H9 (cell line): ENCODE measurements at regions not wholly inside any gene's neighbourhood (a gene's known extent, or its start where the extent isn't known, plus 50 kb on each side); places are given as distances from the start of the nearest gene placed in this dataset.
A peak's percentile ranks its signal among the peaks of the same experiment; 100 is the strongest.

ENCODE experiments used
- DNase-seq: peaks from one replicate; pipeline ENCODE4 v3.0.0-alpha.2; 2017
- H2AFZ ChIP-seq: one replicate; pipeline ENCODE4 v1.6.1; 2013; ENCODE audit warnings: mild to moderate bottlenecking, low read length, control low read depth, moderate library complexity
- H2AK5ac ChIP-seq: 2 replicates; pipeline ENCODE4 v1.6.1; 2013; ENCODE audit warnings: low read length, control low read depth, mixed read lengths; ENCODE audit not compliant: insufficient read length
- H2BK120ac ChIP-seq: one replicate; pipeline ENCODE4 v1.6.1; 2013; ENCODE audit warnings: low read depth, mild to moderate bottlenecking, low read length, control low read depth, inconsistent platforms; ENCODE audit not compliant: poor library complexity, severe bottlenecking
- H2BK12ac ChIP-seq: 2 replicates; pipeline ENCODE4 v1.6.1; 2013; ENCODE audit warnings: low read length, control low read depth, mixed read lengths, low read depth; ENCODE audit not compliant: insufficient read length
- H2BK15ac ChIP-seq: 2 replicates; pipeline ENCODE4 v1.6.1; 2013; ENCODE audit warnings: low read depth, low read length, control low read depth
- H2BK20ac ChIP-seq: one replicate; pipeline ENCODE4 v1.6.1; 2013; ENCODE audit warnings: low read depth, mild to moderate bottlenecking, low read length, control low read depth, inconsistent platforms; ENCODE audit not compliant: poor library complexity, severe bottlenecking
- H2BK5ac ChIP-seq: 2 replicates; pipeline ENCODE4 v1.6.1; 2013; ENCODE audit warnings: low read length, control low read depth, mixed read lengths; ENCODE audit not compliant: insufficient read length
- H3K14ac ChIP-seq: 2 replicates; pipeline ENCODE4 v1.6.1; 2013; ENCODE audit warnings: low read length, control low read depth; ENCODE audit not compliant: insufficient read depth
- H3K18ac ChIP-seq: 2 replicates; pipeline ENCODE4 v1.6.1; 2013; ENCODE audit warnings: low read depth, mild to moderate bottlenecking, mixed read lengths, low read length, control low read depth; ENCODE audit not compliant: insufficient read length
- H3K23ac ChIP-seq: 2 replicates; pipeline ENCODE4 v1.6.1; 2013; ENCODE audit warnings: low read length, control low read depth, mixed read lengths, low read depth; ENCODE audit not compliant: insufficient read length
- H3K23me2 ChIP-seq: 2 replicates; pipeline ENCODE4 v1.6.1; 2013; ENCODE audit warnings: low read depth, mild to moderate bottlenecking, mixed read lengths, low read length, control low read depth; ENCODE audit not compliant: insufficient read length, poor library complexity, severe bottlenecking
- H3K27ac ChIP-seq: 2 replicates; pipeline ENCODE4 v1.5.1; 2013; ENCODE audit warnings: low read length, control low read depth, mixed read lengths, low read depth; ENCODE audit not compliant: insufficient read length
- H3K27me3 ChIP-seq: 2 replicates; pipeline ENCODE4 v1.6.1; 2013; ENCODE audit warnings: low read length, control low read depth, inconsistent platforms; ENCODE audit not compliant: insufficient read depth
- H3K4ac ChIP-seq: 2 replicates; pipeline ENCODE4 v1.6.1; 2013; ENCODE audit warnings: low read depth, mild to moderate bottlenecking, control low read depth, inconsistent platforms, low read length, moderate library complexity
- H3K4me1 ChIP-seq: 2 replicates; pipeline ENCODE4 v1.6.1; 2013; ENCODE audit warnings: low read length, control low read depth, inconsistent platforms; ENCODE audit not compliant: insufficient read depth
- H3K4me2 ChIP-seq: 2 replicates; pipeline ENCODE4 v1.6.1; 2013; ENCODE audit warnings: low read length, control low read depth, mixed read lengths; ENCODE audit not compliant: insufficient read length, insufficient read depth
- H3K56ac ChIP-seq: 2 replicates; pipeline ENCODE4 v1.6.1; 2013; ENCODE audit warnings: low read depth, mild to moderate bottlenecking, mixed read lengths, low read length, control low read depth; ENCODE audit not compliant: insufficient read length
- H3K79me1 ChIP-seq: 2 replicates; pipeline ENCODE4 v1.6.1; 2013; ENCODE audit warnings: low read depth, mild to moderate bottlenecking, moderate library complexity, low read length, control low read depth, inconsistent platforms; ENCODE audit not compliant: insufficient read depth, poor library complexity, severe bottlenecking
- H3K79me2 ChIP-seq: 2 replicates; pipeline ENCODE4 v1.6.1; 2013; ENCODE audit warnings: low read length, control low read depth, inconsistent platforms; ENCODE audit not compliant: insufficient read depth
- H3K9ac ChIP-seq: 2 replicates; pipeline ENCODE4 v1.6.1; 2013; ENCODE audit warnings: low read length, control low read depth, mixed read lengths; ENCODE audit not compliant: insufficient read length; ENCODE audit errors: extremely low read depth
- H3K9me3 ChIP-seq: one replicate; pipeline ENCODE4 v1.6.1; 2013; ENCODE audit warnings: low read depth, low read length, inconsistent platforms; ENCODE audit not compliant: control insufficient read depth
- H3T11ph ChIP-seq: one replicate; pipeline ENCODE4 v1.6.1; 2013; ENCODE audit warnings: mild to moderate bottlenecking, low read length, control low read depth, inconsistent platforms
- H4K20me1 ChIP-seq: one replicate; pipeline ENCODE4 v1.6.1; 2013; ENCODE audit not compliant: control insufficient read depth, insufficient read length, insufficient read depth
- H4K5ac ChIP-seq: 2 replicates; pipeline ENCODE4 v1.6.1; 2013; ENCODE audit warnings: low read depth, mild to moderate bottlenecking, mixed read lengths, low read length, control low read depth; ENCODE audit not compliant: insufficient read length
- H4K8ac ChIP-seq: replicated peaks from 2 replicates; pipeline ENCODE4 v1.6.1; 2013; ENCODE audit warnings: low read length, control low read depth, mixed read lengths, low read depth; ENCODE audit not compliant: insufficient read length
- H4K91ac ChIP-seq: 2 replicates; pipeline ENCODE4 v1.6.1; 2013; ENCODE audit warnings: low read depth, mild to moderate bottlenecking, moderate library complexity, mixed read lengths, low read length, control low read depth; ENCODE audit not compliant: insufficient read length
- H3K27ac Mint-ChIP-seq, 3 experiments: 2 replicates in 2 of 3; 3 replicates in 1 of 3; pipeline ENCODE4 v1.8.0; 2020 to 2021; ENCODE audit warnings: mixed read lengths in 3 of 3, mild to moderate bottlenecking in 1 of 3, moderate library complexity in 1 of 3
- H3K27me3 Mint-ChIP-seq: 2 replicates; pipeline ENCODE4 v1.8.0; 2021; ENCODE audit warnings: low read depth, mild to moderate bottlenecking, moderate library complexity, mixed read lengths
- H3K36me3 Mint-ChIP-seq, 3 experiments: 2 replicates in 2 of 3; 3 replicates in 1 of 3; pipeline ENCODE4 v1.8.0; 2020 to 2021; ENCODE audit warnings: low read depth in 3 of 3, mixed read lengths in 3 of 3; ENCODE audit not compliant: insufficient read depth in 1 of 3
- H3K4me1 Mint-ChIP-seq, 2 experiments: 2 replicates each; pipeline ENCODE4 v1.8.0; 2020; ENCODE audit warnings: mixed read lengths in 2 of 2
- H3K4me3 Mint-ChIP-seq, 2 experiments: 2 replicates in 1 of 2; 3 replicates in 1 of 2; pipeline ENCODE4 v1.8.0; 2020 to 2021; ENCODE audit warnings: mild to moderate bottlenecking in 2 of 2, mixed read lengths in 2 of 2, moderate library complexity in 1 of 2
- H3K9me3 Mint-ChIP-seq, 2 experiments: 2 replicates in 1 of 2; 3 replicates in 1 of 2; pipeline ENCODE4 v1.8.0; 2020; ENCODE audit warnings: mild to moderate bottlenecking in 2 of 2, mixed read lengths in 2 of 2, moderate library complexity in 1 of 2
- WGBS: extraction: QIAGEN DNeasy Blood & Tissue Kit; methylation state at CpG from one replicate; pipeline ENCODE4 v1.1.7; 2013; ENCODE audit warnings: missing lambda C conversion rate, low lambda C conversion rate, mixed read lengths; ENCODE audit not compliant: insufficient read length; ENCODE audit errors: extremely low coverage; 5-methylcytosine and 5-hydroxymethylcytosine counted together
- TF ChIP-seq, protein P1 (sequence below): fragments of 200-600 bp; sonication (generic); conservative IDR thresholded peaks from 3 replicates; pipeline ENCODE4 v1.8.0; 2021; ENCODE audit warnings: antibody characterized with exemption, mild to moderate bottlenecking

DNA sequence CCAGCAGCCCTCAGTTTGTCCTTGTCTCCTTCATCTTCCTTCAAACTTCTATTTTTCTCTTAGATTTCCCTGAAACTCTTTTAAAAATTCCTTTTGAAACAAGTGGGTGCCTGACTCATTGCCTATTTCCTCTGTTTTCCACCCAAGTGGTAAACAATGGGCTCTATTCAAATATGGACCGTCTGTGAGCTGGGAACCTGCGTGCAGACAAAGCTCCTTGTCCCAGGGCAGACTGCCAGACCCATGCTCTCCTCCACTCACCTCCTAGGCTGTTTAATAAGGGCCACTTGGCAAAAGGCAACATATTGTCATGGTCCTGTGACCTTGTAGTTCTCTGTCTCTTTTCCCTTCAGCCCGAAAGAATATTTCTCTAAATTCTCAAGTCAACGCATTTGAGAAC, 332.7 kb upstream of the THBS1 start:
- H3K4me2 ChIP-seq = no peak overlapping the region

More for the DNA sequence above, 332.7 kb upstream of the THBS1 start:
- TF ChIP-seq, protein P1, sequence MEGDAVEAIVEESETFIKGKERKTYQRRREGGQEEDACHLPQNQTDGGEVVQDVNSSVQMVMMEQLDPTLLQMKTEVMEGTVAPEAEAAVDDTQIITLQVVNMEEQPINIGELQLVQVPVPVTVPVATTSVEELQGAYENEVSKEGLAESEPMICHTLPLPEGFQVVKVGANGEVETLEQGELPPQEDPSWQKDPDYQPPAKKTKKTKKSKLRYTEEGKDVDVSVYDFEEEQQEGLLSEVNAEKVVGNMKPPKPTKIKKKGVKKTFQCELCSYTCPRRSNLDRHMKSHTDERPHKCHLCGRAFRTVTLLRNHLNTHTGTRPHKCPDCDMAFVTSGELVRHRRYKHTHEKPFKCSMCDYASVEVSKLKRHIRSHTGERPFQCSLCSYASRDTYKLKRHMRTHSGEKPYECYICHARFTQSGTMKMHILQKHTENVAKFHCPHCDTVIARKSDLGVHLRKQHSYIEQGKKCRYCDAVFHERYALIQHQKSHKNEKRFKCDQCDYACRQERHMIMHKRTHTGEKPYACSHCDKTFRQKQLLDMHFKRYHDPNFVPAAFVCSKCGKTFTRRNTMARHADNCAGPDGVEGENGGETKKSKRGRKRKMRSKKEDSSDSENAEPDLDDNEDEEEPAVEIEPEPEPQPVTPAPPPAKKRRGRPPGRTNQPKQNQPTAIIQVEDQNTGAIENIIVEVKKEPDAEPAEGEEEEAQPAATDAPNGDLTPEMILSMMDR = no peak
- Histone ChIP-seq H3K79me2 (no peaks in the 10 kb centered on the region), H2BK15ac (no peak overlapping the region), H2BK5ac (no peak overlapping the region), H3K4ac (no peak overlapping the region), H3K56ac (no peak overlapping the region), H3K9me3 (no peaks in the 10 kb centered on the region), H3K27me3 (no peaks in the 10 kb centered on the region), H3K23me2 (no peaks in the 10 kb centered on the region), H3K14ac (no peak overlapping the region), H3T11ph (no peak overlapping the region), H3K23ac (no peak overlapping the region), H3K9ac (no peak overlapping the region), H2AK5ac (no peak overlapping the region), H4K8ac (no peak overlapping the region), H3K79me1 (no peaks in the 10 kb centered on the region), H3K4me1 (peaks cover 2% of the 10 kb centered on the region; the same call in 1 of the 2 replicates), H2BK20ac (no peak overlapping the region), H4K91ac (no peak overlapping the region), H4K20me1 (no peaks in the 10 kb centered on the region), H2BK12ac (no peak overlapping the region), H2BK120ac (no peak overlapping the region), H2AFZ (no peak overlapping the region), H3K18ac (no peak overlapping the region), H3K27ac (no peak overlapping the region), H4K5ac (no peak overlapping the region)
- Mint-ChIP-seq H3K27ac (peak overlapping the region in 2 of 3 experiments; percentile 11 to 71; a peak in 3 of 7 replicates), H3K9me3 (no peaks in the 10 kb centered on the region), H3K36me3 (no peaks in the 10 kb centered on the region), H3K4me1 (peaks cover 3 to 8% of the 10 kb centered on the region in 2 experiments), H3K4me3 (no peak overlapping the region), H3K27me3 (no peaks in the 10 kb centered on the region)
- no CpG with 5 or more reads among the region's 4 CpGs for WGBS
- DNase-seq = no peak
